Sigmoid colon (tissue), 4 donors: ENCODE measurements at regions not wholly inside any gene's neighbourhood (a gene's known extent, or its start where the extent isn't known, plus 50 kb on each side); places are given as distances from the start of the nearest gene placed in this dataset.

ENCODE experiments used
- POLR2A ChIP-seq, 2 donors: fragments of 450-650 bp; IDR thresholded peaks; one replicate each; pipeline ENCODE4 v1.6.1; 2016; ENCODE audit warnings: antibody characterized with exemption in 2 of 2, mild to moderate bottlenecking in 2 of 2, moderate library complexity in 2 of 2
- POLR2AphosphoS5 ChIP-seq, 4 donors: sonication (generic); formaldehyde crosslinking; IDR thresholded peaks; one replicate each; pipeline ENCODE4 v1.6.1; 2017; ENCODE audit warnings: antibody characterized with exemption in 4 of 4
- TF ChIP-seq, protein P1 (sequence below), 4 experiments: fragments of 450-650 bp in 3 of 4; fragments of 200-600 bp in 1 of 4; IDR thresholded peaks; one replicate each; pipeline ENCODE4 v1.5.1; 2016 to 2019; ENCODE audit warnings: antibody characterized with exemption in 4 of 4, mild to moderate bottlenecking in 3 of 4, moderate library complexity in 2 of 4

DNA sequence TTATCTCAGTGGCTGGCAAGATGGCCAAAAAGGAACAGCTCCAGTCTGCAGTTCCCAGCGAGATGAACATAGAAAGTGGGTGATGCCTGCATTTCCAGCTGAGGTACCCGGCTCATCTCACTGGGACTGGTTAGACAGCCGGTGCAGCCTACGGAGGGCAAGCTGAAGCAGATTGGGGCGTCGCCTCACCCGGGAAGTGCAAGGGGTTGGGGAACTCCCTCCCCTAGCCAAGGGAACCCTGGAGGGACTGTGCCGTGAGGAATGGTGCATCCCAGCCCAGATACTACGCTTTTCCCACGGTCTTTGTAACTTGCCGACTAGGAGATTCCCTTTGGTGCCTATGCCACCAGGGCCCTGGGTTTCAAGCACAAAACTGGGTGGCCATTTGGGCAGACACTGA, 324.7 kb downstream of the GJA1 start:
- TF ChIP-seq POLR2A (IDR thresholded peaks at IDR 0.05) (no peak), POLR2AphosphoS5 (IDR thresholded peaks at IDR 0.05) (no peak)
- TF ChIP-seq, protein P1, sequence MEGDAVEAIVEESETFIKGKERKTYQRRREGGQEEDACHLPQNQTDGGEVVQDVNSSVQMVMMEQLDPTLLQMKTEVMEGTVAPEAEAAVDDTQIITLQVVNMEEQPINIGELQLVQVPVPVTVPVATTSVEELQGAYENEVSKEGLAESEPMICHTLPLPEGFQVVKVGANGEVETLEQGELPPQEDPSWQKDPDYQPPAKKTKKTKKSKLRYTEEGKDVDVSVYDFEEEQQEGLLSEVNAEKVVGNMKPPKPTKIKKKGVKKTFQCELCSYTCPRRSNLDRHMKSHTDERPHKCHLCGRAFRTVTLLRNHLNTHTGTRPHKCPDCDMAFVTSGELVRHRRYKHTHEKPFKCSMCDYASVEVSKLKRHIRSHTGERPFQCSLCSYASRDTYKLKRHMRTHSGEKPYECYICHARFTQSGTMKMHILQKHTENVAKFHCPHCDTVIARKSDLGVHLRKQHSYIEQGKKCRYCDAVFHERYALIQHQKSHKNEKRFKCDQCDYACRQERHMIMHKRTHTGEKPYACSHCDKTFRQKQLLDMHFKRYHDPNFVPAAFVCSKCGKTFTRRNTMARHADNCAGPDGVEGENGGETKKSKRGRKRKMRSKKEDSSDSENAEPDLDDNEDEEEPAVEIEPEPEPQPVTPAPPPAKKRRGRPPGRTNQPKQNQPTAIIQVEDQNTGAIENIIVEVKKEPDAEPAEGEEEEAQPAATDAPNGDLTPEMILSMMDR (IDR thresholded peaks at IDR 0.05): no peak
